MCF 10A (cell line): ENCODE measurements at regions not wholly inside any gene's neighbourhood (a gene's known extent, or its start where the extent isn't known, plus 50 kb on each side); places are given as distances from the start of the nearest gene placed in this dataset.

Experiments used
- BruUV-seq: library from RNA; stranded (reverse); fragments of 400-500 nt; replicated peaks from 2 replicates; lab custom pipeline; 2021; lab: Mats Ljungman, UMichigan
- CTCF ChIA-PET: fragments of 300-600 bp; sonication (Branson Sonifier 250); formaldehyde crosslinking; extraction: SDS; loops from one replicate; lab custom pipeline; 2021; ENCODE audit warnings: antibody characterized with exemption, inconsistent platforms; lab: Yijun Ruan, JAX
- POLR2A ChIA-PET: fragments of 300-600, 350-650 bp; sonication (Branson Sonifier 250); formaldehyde crosslinking; extraction: SDS; loops from one replicate; lab custom pipeline; 2020; ENCODE audit warnings: antibody characterized with exemption, inconsistent platforms; lab: Yijun Ruan, JAX
- DNase-seq: peaks from one replicate; pipeline ENCODE4 v3.0.0-alpha.2; 2018; ENCODE audit not compliant: unreplicated experiment
- H3K27ac Mint-ChIP-seq: one replicate; pipeline ENCODE4 v1.8.0; 2022; ENCODE audit warnings: mild to moderate bottlenecking, low read depth, mixed read lengths; ENCODE audit not compliant: unreplicated experiment
- H3K27me3 Mint-ChIP-seq: one replicate; pipeline ENCODE4 v1.8.0; 2022; ENCODE audit warnings: mixed read lengths; ENCODE audit not compliant: insufficient read depth, unreplicated experiment
- H3K36me3 Mint-ChIP-seq: one replicate; pipeline ENCODE4 v1.8.0; 2022; ENCODE audit warnings: mild to moderate bottlenecking, moderate library complexity, mixed read lengths; ENCODE audit not compliant: insufficient read depth, unreplicated experiment
- H3K4me1 Mint-ChIP-seq: one replicate; pipeline ENCODE4 v1.8.0; 2022; ENCODE audit warnings: mixed read lengths; ENCODE audit not compliant: insufficient read depth, unreplicated experiment
- H3K4me3 Mint-ChIP-seq: one replicate; pipeline ENCODE4 v1.8.0; 2022; ENCODE audit warnings: mild to moderate bottlenecking, moderate library complexity, mixed read lengths; ENCODE audit not compliant: unreplicated experiment
- H3K9me3 Mint-ChIP-seq: one replicate; pipeline ENCODE4 v1.8.0; 2022; ENCODE audit warnings: mixed read lengths; ENCODE audit not compliant: unreplicated experiment
- intact Hi-C: fragments of 100-400 bp; cut with micrococcal nuclease; formaldehyde crosslinking; loops from 2 replicates; pipeline ENCODE4 v1.14.1; 2022
- TF ChIP-seq, protein P1 (sequence below): fragments of 200-600 bp; IDR thresholded peaks from one replicate; pipeline ENCODE4 v1.8.0; 2022; ENCODE audit warnings: antibody characterized with exemption, mild to moderate bottlenecking; ENCODE audit not compliant: unreplicated experiment

- Mint-ChIP-seq H3K9me3 (no peaks in the 10 kb centered on the region), H3K27me3 (no peaks in the 10 kb centered on the region), H3K4me1 (no peaks in the 10 kb centered on the region), H3K4me3 (no peak overlapping the region), H3K27ac (no peak overlapping the region), H3K36me3 (no peaks in the 10 kb centered on the region)
- ChIA-PET POLR2A (no interaction called here), CTCF (interaction anchor here (0.9 kb wide), 1 partner anchor 61 kb away, joined by 3 read pairs; no protein-coding TSS in a partner anchor)
- intact Hi-C loops, result no loop called here
- DNase-seq, result no peak
- BruUV-seq, result no TSS peak
- TF ChIP-seq, protein P1, sequence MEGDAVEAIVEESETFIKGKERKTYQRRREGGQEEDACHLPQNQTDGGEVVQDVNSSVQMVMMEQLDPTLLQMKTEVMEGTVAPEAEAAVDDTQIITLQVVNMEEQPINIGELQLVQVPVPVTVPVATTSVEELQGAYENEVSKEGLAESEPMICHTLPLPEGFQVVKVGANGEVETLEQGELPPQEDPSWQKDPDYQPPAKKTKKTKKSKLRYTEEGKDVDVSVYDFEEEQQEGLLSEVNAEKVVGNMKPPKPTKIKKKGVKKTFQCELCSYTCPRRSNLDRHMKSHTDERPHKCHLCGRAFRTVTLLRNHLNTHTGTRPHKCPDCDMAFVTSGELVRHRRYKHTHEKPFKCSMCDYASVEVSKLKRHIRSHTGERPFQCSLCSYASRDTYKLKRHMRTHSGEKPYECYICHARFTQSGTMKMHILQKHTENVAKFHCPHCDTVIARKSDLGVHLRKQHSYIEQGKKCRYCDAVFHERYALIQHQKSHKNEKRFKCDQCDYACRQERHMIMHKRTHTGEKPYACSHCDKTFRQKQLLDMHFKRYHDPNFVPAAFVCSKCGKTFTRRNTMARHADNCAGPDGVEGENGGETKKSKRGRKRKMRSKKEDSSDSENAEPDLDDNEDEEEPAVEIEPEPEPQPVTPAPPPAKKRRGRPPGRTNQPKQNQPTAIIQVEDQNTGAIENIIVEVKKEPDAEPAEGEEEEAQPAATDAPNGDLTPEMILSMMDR, result no peak
Observed at GRCh38 chr2:54404270-54404669, 51.9 kb upstream of the SPTBN1 start.

DNA sequence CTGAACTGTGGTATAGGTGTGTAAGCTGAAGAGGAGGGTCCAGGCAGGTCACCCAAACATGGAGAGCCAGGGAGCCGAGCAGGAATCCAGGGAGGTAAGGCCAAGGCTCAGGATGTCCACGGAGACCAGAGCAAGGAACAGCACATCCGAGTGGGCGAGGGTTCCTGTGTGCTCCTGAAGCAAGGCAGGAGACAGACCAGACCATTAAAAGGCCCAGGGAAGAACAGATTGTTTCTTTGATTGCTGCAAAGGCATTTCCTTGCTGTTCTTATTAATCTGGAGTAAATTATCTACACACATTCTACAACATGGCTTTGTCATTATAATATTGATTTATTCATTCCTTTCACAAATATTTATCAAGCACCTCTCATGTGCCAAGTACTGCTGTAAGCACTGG lies 50.1 kb upstream of the SPTBN1 start:
- Mint-ChIP-seq H3K4me3 (no peak overlapping the region), H3K27me3 (no peaks in the 10 kb centered on the region), H3K4me1 (no peaks in the 10 kb centered on the region), H3K36me3 (no peaks in the 10 kb centered on the region), H3K27ac (no peak overlapping the region), H3K9me3 (no peaks in the 10 kb centered on the region)
- BruUV-seq, result no TSS peak
- intact Hi-C loops, result no loop called here
- no peak for DNase-seq
- CTCF ChIA-PET, result interaction anchor here (0.7 kb wide), 1 partner anchor 16 kb away, joined by 4 read pairs; no protein-coding TSS in a partner anchor
- POLR2A ChIA-PET, result interaction anchor here (0.7 kb wide), 1 partner anchor 139 kb away, joined by 3 read pairs; no protein-coding TSS in a partner anchor
- TF ChIP-seq, protein P1, result no peak
